Keratinocyte (primary cell): ENCODE measurements at regions not wholly inside any gene's neighbourhood (a gene's known extent, or its start where the extent isn't known, plus 50 kb on each side); places are given as distances from the start of the nearest gene placed in this dataset.
"Not testable (repeated sequence)": the region's sequence is repeated elsewhere in the genome, so short reads cannot be mapped to it uniquely, and the experiment has no call there.

Source experiments
- DNase-seq: peaks from one replicate; pipeline ENCODE4 v3.0.0-alpha.2; 2011; ENCODE audit warnings: low read depth, missing footprints, low spot score
- FAIRE-seq: peaks from 2 replicates; lab custom pipeline; 2011; peaks lifted over from hg19 to GRCh38; lab: Jason Lieb, UNC
- H2AFZ ChIP-seq: 2 replicates; pipeline ENCODE4 v1.6.0; 2012; ENCODE audit warnings: low read length, control low read depth, inconsistent platforms; ENCODE audit not compliant: control insufficient read depth
- H3K27ac ChIP-seq: 2 replicates; pipeline ENCODE4 v1.5.1; 2011; ENCODE audit warnings: low read length; ENCODE audit not compliant: control insufficient read depth, insufficient read depth
- H3K27me3 ChIP-seq: 3 replicates; pipeline ENCODE4 v1.6.0; 2011; ENCODE audit warnings: low read length; ENCODE audit not compliant: control insufficient read depth, insufficient read depth; ENCODE audit errors: extremely low read depth
- H3K36me3 ChIP-seq, 2 experiments: 2 replicates in 1 of 2; 3 replicates in 1 of 2; pipeline ENCODE4 v1.5.1; 2011; ENCODE audit warnings: low read length in 2 of 2, mild to moderate bottlenecking in 1 of 2; ENCODE audit not compliant: control insufficient read depth in 2 of 2, insufficient read depth in 2 of 2; ENCODE audit errors: extremely low read depth in 1 of 2
- H3K4me1 ChIP-seq: 3 replicates; pipeline ENCODE4 v1.5.1; 2011; ENCODE audit warnings: low read length; ENCODE audit not compliant: control insufficient read depth, insufficient read depth; ENCODE audit errors: extremely low read depth
- H3K4me2 ChIP-seq: 3 replicates; pipeline ENCODE4 v1.6.0; 2011; ENCODE audit warnings: low read depth, low read length; ENCODE audit not compliant: control insufficient read depth, insufficient read depth; ENCODE audit errors: extremely low read depth
- H3K4me3 ChIP-seq, 3 experiments: fragments of 200-600 bp in 1 of 3; sonication (generic) in 1 of 3; 2 replicates in 2 of 3; 3 replicates in 1 of 3; pipeline ENCODE4 v1.5.1; 2011 to 2016; ENCODE audit warnings: low read length in 3 of 3, mild to moderate bottlenecking in 3 of 3, control low read depth in 2 of 3, inconsistent platforms in 1 of 3, low read depth in 1 of 3, mixed read lengths in 1 of 3, mixed run types in 1 of 3, moderate library complexity in 1 of 3; ENCODE audit not compliant: control insufficient read depth in 2 of 3, insufficient read depth in 2 of 3; ENCODE audit errors: extremely low read depth in 1 of 3
- H3K79me2 ChIP-seq: 2 replicates; pipeline ENCODE4 v1.6.0; 2012; ENCODE audit warnings: low read length; ENCODE audit not compliant: control insufficient read depth, insufficient read depth
- H3K9ac ChIP-seq: 3 replicates; pipeline ENCODE4 v1.6.0; 2011; ENCODE audit warnings: low read length; ENCODE audit not compliant: control insufficient read depth, insufficient read depth; ENCODE audit errors: extremely low read depth
- H3K9me1 ChIP-seq: 3 replicates; pipeline ENCODE4 v1.6.0; 2011; ENCODE audit warnings: low read length; ENCODE audit not compliant: control insufficient read depth, insufficient read depth; ENCODE audit errors: extremely low read depth
- H3K9me3 ChIP-seq: 2 replicates; pipeline ENCODE4 v1.5.1; 2012; ENCODE audit warnings: low read depth, low read length; ENCODE audit not compliant: control insufficient read depth
- H4K20me1 ChIP-seq: 3 replicates; pipeline ENCODE4 v1.6.0; 2011; ENCODE audit warnings: low read length; ENCODE audit not compliant: control insufficient read depth, insufficient read depth; ENCODE audit errors: extremely low read depth
- EZH2 ChIP-seq: IDR thresholded peaks from one replicate; pipeline ENCODE4 v1.6.1; 2012; ENCODE audit warnings: inconsistent platforms, mild to moderate bottlenecking, low read length, moderate library complexity
- dilution Hi-C: fragments of 300-500 bp; cut with MboI; formaldehyde crosslinking; loops from one replicate; pipeline ENCODE4 v1.7.0; 2020; ENCODE audit warnings: low sequenced_read_pairs; ENCODE audit not compliant: extremely low pct_ligation_motif_present
- TF ChIP-seq, protein P1 (sequence below), 3 experiments: IDR thresholded peaks in 1 of 3; conservative IDR thresholded peaks in 1 of 3; optimal IDR thresholded peaks in 1 of 3; 2 replicates in 2 of 3; 3 replicates in 1 of 3; pipeline versions ENCODE3 to v1.5.1; 2011; ENCODE audit warnings: low read length in 3 of 3, mild to moderate bottlenecking in 3 of 3, moderate library complexity in 2 of 3, control low read depth in 1 of 3, inconsistent platforms in 1 of 3; ENCODE audit not compliant: insufficient read depth in 2 of 3; ENCODE audit errors: extremely low read depth in 1 of 3

DNA sequence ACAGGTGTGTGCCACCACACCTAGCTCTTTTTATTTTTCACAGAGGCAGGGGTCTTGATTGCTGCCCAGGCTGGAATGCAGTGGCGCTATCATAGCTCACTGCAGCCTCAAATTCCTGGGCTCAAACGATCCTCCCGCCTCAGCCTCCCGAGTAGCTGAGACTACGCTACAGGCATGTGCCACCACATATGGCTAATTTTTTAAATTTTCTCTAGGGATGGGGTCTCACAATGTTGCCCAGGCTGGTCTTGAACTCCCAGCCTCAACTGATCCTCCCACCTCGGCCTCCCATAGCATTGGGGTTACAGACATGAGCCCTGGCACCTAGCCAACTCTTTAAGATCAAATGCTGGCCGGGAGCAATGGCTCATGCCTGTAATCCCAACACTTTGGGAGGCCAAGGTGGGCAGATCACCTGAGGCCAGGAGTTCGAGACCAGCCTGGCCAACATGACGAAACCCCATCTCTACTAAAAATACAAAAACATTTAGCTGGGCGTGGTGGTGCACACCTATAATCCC lies 50.6 kb upstream of the MYL10 start:
- FAIRE-seq, H3K4me2 ChIP-seq, DNase-seq, H3K9ac ChIP-seq, dilution Hi-C loops, H3K79me2 ChIP-seq, H3K9me1 ChIP-seq, H4K20me1 ChIP-seq, H2AFZ ChIP-seq, H3K27me3 ChIP-seq, H3K4me3 ChIP-seq, H3K4me1 ChIP-seq, H3K9me3 ChIP-seq, H3K27ac ChIP-seq, H3K36me3 ChIP-seq: not testable (repeated sequence)

DNA sequence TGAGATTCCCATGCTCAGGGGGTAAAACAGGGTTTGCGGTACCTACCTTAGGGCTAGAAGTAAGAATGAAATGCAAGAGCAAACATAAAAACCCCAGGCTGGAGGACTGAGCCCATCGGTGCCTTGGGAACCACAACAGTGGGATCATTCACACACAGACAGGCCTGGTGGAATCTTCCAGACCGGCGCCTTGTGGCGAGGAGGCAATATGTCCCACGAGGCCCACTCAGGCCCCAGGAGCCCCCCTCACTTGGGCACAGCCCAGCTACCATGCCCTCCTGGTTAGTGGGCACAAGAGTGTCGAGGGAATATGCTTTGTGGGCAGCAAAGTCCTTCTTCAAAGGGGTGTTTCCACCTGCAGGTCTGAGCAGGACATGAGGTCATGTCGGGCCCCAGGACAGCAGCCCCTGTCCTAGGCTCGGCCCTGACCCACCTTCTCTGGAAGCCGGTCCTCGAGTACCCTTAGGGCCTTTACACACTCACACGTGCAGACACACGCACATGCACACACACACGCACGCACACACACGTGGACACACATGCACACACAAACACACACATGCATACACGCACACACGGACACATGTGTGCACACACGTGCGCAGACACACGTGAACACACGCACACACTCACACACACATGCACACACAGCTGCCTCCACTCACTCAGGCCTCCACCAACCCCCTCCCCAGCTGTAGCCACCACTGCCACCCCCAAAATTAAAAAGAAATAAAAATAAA lies 51.5 kb upstream of the MYL10 start:
- no peaks in the 10 kb centered on the region for H3K36me3 ChIP-seq
- no peak overlapping the region for H3K9ac ChIP-seq
- dilution Hi-C loops: no loop called here
- no peak for FAIRE-seq
- H3K4me2 ChIP-seq: no peak overlapping the region
- no peaks in the 10 kb centered on the region for H3K27me3 ChIP-seq
- no peaks in the 10 kb centered on the region for H3K9me1 ChIP-seq
- DNase-seq: no peak
- H2AFZ ChIP-seq: no peak overlapping the region
- H3K9me3 ChIP-seq: no peaks in the 10 kb centered on the region
- no peak overlapping the region for H3K4me3 ChIP-seq
- TF ChIP-seq, protein P1, sequence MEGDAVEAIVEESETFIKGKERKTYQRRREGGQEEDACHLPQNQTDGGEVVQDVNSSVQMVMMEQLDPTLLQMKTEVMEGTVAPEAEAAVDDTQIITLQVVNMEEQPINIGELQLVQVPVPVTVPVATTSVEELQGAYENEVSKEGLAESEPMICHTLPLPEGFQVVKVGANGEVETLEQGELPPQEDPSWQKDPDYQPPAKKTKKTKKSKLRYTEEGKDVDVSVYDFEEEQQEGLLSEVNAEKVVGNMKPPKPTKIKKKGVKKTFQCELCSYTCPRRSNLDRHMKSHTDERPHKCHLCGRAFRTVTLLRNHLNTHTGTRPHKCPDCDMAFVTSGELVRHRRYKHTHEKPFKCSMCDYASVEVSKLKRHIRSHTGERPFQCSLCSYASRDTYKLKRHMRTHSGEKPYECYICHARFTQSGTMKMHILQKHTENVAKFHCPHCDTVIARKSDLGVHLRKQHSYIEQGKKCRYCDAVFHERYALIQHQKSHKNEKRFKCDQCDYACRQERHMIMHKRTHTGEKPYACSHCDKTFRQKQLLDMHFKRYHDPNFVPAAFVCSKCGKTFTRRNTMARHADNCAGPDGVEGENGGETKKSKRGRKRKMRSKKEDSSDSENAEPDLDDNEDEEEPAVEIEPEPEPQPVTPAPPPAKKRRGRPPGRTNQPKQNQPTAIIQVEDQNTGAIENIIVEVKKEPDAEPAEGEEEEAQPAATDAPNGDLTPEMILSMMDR (optimal IDR thresholded peaks at IDR 0.05 in 1 of 3, IDR thresholded peaks at IDR 0.05 in 1 of 3, conservative IDR thresholded peaks at IDR 0.05 in 1 of 3; ENCODE audit: extremely low read depth in 1 of 3, insufficient read depth in 2 of 3, low read length in 3 of 3): no peak
- TF ChIP-seq EZH2: no peak
- H3K79me2 ChIP-seq: no peaks in the 10 kb centered on the region
- H4K20me1 ChIP-seq: no peaks in the 10 kb centered on the region
- no peak overlapping the region for H3K27ac ChIP-seq
- H3K4me1 ChIP-seq: peaks cover 8% of the 10 kb centered on the region
